ENCODE measurements at regions not wholly inside any gene's neighbourhood (a gene's known extent, or its start where the extent isn't known, plus 50 kb on each side); places are given as distances from the start of the nearest gene placed in this dataset.

DNA sequence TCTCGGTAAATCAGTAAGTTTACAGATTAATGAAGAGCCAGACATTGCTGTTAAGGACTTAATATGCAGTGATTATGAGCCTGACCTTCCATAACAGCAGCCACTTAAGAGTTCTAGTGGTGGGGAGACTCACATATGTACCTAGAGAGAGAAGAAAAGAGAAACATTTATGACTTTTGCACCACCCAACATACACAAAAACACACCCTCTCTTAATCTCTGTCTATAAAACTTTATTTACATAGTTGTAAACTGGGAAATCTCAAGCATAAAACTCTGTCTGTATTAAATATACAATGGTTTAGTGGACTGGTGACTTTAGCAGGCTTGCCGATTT, 347.4 kb upstream of the ADGRL2 start:
- TF ChIP-seq, protein P1, sequence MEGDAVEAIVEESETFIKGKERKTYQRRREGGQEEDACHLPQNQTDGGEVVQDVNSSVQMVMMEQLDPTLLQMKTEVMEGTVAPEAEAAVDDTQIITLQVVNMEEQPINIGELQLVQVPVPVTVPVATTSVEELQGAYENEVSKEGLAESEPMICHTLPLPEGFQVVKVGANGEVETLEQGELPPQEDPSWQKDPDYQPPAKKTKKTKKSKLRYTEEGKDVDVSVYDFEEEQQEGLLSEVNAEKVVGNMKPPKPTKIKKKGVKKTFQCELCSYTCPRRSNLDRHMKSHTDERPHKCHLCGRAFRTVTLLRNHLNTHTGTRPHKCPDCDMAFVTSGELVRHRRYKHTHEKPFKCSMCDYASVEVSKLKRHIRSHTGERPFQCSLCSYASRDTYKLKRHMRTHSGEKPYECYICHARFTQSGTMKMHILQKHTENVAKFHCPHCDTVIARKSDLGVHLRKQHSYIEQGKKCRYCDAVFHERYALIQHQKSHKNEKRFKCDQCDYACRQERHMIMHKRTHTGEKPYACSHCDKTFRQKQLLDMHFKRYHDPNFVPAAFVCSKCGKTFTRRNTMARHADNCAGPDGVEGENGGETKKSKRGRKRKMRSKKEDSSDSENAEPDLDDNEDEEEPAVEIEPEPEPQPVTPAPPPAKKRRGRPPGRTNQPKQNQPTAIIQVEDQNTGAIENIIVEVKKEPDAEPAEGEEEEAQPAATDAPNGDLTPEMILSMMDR (IDR thresholded peaks at IDR 0.05): no peak
- Histone ChIP-seq H3K4me1 (ENCODE audit: control insufficient read depth in 1 of 2, low read depth in 2 of 2) (no peaks in the 10 kb centered on the region), H3K4me3 (no peak overlapping the region), H3K27me3 (replicated peaks; ENCODE audit: insufficient read depth) (no peaks in the 10 kb centered on the region), H3K36me3 (no peaks in the 10 kb centered on the region), H3K9me3 (no peaks in the 10 kb centered on the region), H3K27ac (no peak overlapping the region)
- no peak for ATAC-seq (ENCODE audit: insufficient number of reproducible peaks, low FRiP score, low read depth)
- DNase-seq (ENCODE audit: low spot score): no peak

DNA sequence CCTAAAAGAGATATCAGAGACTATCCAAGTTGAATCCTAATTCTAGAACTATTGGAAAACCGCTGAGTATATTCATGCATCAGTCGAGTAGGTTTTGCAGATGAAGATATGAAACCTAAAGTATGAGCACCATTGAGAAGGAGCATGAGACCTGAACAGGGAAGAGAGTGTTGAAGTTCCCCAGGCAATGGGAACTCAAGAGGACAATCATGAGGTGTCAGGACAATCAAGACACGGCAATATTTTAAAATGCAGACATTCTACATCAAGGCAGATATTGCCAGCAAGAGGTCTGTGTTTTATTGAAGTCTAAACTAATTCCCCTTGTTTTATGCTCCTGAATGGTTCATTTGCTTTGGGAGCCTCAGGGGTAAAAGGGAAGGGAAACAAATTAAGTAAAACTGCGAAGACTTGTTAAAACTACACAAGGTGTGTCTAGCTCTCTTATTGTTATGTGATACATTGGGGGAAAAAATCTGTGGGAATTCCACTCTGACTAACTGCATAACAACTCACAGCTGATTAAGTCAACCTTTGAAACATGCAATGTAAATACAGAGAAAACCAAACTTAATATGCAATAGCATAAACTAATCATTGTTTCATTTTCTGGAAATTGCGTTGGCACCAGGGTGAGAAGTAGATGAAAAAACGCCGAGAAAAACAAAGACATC, 347.9 kb upstream of the ADGRL2 start:
- TF ChIP-seq, protein P1 (IDR thresholded peaks at IDR 0.05): no peak
- H3K27ac ChIP-seq: no peak overlapping the region
- no peak for ATAC-seq (ENCODE audit: insufficient number of reproducible peaks, low FRiP score, low read depth)
- no peaks in the 10 kb centered on the region for H3K27me3 ChIP-seq (replicated peaks; ENCODE audit: insufficient read depth)
- H3K36me3 ChIP-seq: no peaks in the 10 kb centered on the region
- H3K4me1 ChIP-seq (ENCODE audit: control insufficient read depth in 1 of 2, low read depth in 2 of 2): no peaks in the 10 kb centered on the region
- DNase-seq (ENCODE audit: low spot score): no peak
- no peaks in the 10 kb centered on the region for H3K9me3 ChIP-seq
- H3K4me3 ChIP-seq: no peak overlapping the region

DNA sequence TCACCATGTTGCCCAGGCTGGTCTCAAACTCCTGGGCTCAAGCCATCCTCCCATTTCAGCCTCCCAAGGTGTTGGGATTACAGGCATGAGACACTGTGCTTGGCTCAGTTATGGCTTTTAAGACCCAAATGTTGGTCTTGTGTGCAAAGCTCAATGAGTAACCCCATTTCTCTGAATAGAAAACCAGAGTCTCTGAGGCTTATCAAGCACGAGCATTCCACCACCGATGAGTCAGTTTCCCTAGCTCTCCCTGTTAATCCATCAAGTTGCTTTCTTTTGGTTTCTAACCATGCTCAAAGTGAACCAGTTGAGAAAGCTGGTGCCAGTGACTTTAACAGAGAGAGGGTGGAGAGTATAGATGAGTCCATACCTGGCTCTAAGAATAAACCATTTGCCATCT, 350.9 kb upstream of the ADGRL2 start:
- no peak overlapping the region for H3K4me3 ChIP-seq
- H3K27me3 ChIP-seq (replicated peaks; ENCODE audit: insufficient read depth): no peaks in the 10 kb centered on the region
- no peak overlapping the region for H3K27ac ChIP-seq
- peaks cover 0 to 6% of the 10 kb centered on the region in 2 donors for H3K4me1 ChIP-seq (ENCODE audit: control insufficient read depth in 1 of 2, low read depth in 2 of 2)
- H3K36me3 ChIP-seq: no peaks in the 10 kb centered on the region
- TF ChIP-seq, protein P1 (IDR thresholded peaks at IDR 0.05): no peak
- H3K9me3 ChIP-seq: no peaks in the 10 kb centered on the region
- DNase-seq (ENCODE audit: low spot score) (no peak), ATAC-seq (ENCODE audit: insufficient number of reproducible peaks, low FRiP score, low read depth) (no peak)

DNA sequence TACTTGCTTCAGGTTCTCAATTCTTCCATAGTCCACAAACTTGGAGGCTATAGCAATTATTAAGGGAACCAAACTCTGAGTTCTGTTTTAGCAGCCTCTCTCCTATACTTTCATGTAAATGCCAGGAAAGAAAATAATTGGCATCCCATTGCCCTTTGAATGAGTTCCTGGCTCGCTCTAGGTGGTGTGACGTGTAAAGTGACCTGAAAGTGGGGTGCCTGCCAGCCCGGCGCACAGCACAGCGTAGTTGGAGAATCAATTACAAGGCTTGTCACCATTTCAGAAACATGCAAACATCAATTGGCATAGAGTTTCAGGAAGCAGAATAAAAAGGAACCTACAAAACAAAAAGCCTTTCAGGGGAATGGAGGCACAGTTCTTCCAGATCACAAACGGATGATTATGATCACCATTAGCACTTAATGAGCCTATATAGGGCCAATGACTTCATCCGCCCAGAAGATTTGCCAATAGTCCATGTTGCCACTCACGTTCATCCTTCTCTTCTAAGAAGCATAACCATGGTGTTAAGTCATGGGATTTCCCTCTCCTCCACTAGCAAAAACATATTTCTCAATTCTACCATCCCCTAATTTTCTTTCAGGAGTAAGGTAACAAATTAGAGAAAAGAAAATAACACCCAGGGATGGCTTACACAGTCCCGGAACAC, 354.6 kb upstream of the ADGRL2 start:
- H3K9me3 ChIP-seq: no peaks in the 10 kb centered on the region
- H3K4me3 ChIP-seq: no peak overlapping the region
- no peaks in the 10 kb centered on the region for H3K27me3 ChIP-seq (replicated peaks; ENCODE audit: insufficient read depth)
- H3K36me3 ChIP-seq: no peaks in the 10 kb centered on the region
- H3K27ac ChIP-seq: no peak overlapping the region
- peaks cover 0 to 6% of the 10 kb centered on the region in 2 donors for H3K4me1 ChIP-seq (ENCODE audit: control insufficient read depth in 1 of 2, low read depth in 2 of 2)
- no peak for ATAC-seq (ENCODE audit: insufficient number of reproducible peaks, low FRiP score, low read depth)
- TF ChIP-seq, protein P1 (IDR thresholded peaks at IDR 0.05): no peak
- DNase-seq (ENCODE audit: low spot score): no peak

DNA sequence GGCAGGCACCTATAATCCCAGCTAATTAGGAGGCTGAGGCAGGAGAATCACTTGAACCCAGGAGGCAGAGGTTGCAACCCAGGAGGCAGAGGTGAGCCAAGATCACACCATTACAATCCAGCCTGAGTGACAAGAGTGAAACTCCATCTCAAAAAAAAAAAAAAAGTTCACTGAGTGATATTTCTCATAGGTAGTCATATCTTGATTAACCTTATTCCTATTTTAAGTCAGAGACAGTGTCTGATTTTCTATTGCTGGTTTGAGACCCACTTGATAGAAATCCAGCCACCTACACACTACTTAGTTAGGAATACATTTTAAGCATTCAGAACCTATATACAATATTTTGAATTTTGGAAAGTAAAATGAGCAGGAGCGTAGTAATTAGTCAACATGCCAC, 357.4 kb upstream of the ADGRL2 start:
- Histone ChIP-seq H3K36me3 (no peaks in the 10 kb centered on the region), H3K27me3 (replicated peaks; ENCODE audit: insufficient read depth) (no peaks in the 10 kb centered on the region), H3K27ac (no peak overlapping the region), H3K4me3 (no peak overlapping the region), H3K9me3 (no peaks in the 10 kb centered on the region), H3K4me1 (ENCODE audit: control insufficient read depth in 1 of 2, low read depth in 2 of 2) (peaks cover 0 to 6% of the 10 kb centered on the region in 2 donors)
- TF ChIP-seq, protein P1 (IDR thresholded peaks at IDR 0.05): no peak
- DNase-seq (ENCODE audit: low spot score) (no peak), ATAC-seq (ENCODE audit: insufficient number of reproducible peaks, low FRiP score, low read depth) (no peak)
